LoVo (cell line): ENCODE measurements at regions not wholly inside any gene's neighbourhood (a gene's known extent, or its start where the extent isn't known, plus 50 kb on each side); places are given as distances from the start of the nearest gene placed in this dataset.

ENCODE experiments used
- DNase-seq: peaks from one replicate; pipeline ENCODE4 v3.0.0-alpha.2; 2016; ENCODE audit warnings: low spot score

GRCh38 chr2:120866071-120866470, 130.4 kb downstream of the GLI2 start:
- no peak for DNase-seq

DNA sequence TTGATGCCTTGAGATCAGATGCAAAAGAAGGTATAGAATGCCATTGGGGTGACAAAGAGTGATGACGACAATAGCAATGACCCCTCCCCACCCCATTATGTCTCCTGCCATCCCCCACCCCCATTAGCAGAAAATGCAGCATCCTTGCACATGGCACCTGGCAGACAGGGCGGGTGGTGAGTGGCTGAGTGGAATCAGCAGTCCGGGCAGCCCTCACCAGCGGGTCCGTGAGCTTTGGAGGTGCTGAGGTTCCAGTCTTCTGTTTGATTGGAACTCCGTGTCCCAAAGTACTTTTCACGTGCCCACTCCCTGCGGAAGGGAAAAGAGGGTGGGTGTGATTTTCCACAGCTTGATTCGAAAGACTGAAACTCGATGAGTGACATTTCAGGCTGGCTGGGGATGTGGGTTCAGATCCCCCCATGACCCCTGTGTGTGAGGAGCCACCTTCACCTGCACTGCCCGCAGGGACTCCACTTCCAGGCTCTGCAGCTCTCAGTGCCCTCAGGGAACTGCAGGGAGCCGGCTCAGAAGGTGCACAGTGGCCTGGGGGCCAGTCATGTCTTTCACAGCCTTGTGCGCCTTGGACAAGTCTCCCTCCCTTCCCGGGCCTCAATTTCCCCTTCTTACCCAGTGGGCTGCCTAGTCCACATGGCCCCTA, 130.9 kb downstream of the GLI2 start:
- no peak for DNase-seq

- DNase-seq, result no peak
Observed at GRCh38 chr2:120867290-120868241, 131.9 kb downstream of the GLI2 start.

DNA sequence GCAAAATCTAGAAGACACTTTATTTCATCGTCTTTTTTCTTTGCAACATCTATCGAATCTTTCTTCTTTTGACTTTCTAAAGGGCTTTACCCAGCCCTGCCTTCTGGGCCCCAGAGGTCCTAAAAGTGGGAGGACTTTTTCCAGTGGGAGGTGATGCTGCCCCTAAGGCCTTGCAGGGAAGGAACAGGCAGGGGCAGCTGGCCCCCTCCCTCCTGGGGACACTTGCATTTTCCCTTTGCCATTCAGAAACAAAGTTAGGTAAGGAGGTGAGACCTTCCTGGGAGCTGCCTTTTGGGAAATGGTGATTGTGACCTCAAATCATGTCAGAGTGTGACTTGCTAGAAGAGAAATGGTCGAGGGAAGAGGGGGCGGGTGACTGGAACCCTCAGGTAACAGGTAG, 132.7 kb downstream of the GLI2 start:
- no peak for DNase-seq

GRCh38 chr2:120869036-120869729, 133.5 kb downstream of the GLI2 start:
- DNase-seq, result no peak

DNA sequence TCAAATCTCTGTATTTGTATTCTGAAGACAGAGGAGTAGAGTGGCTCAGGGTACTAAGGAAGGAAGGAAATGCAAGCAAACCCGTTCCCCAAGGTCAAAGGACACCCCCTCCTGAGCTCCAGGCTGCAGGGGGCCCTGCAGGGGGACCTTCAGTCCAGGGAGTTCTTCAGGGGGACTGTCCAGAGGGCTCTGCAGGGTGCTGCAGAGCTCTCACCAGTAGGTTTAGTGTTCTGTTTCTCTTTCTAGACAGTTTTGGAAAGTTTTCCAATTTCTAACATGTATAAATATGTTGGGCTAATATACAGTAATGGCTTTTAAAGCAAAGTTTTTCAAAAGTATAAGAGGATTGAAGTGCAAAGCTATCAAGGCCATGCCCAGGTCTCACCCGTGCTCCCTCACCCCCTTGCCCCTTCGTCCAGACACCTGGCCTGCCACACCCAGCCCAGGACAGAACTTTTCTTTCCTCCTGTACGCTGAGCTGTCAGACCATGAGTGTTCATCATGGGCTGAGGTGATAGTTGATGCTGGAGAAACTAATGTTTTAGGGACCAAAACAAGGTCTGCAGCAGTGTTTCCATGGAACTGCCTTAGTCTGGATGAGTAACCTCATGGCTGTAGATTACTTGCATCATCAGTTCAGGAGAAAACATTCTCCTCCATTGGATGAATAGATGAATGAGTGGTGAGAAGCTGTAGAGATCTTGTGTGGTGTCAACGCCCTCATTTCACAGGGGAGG, 134.2 kb downstream of the GLI2 start:
- DNase-seq, result no peak

GRCh38 chr2:120870467-120870788, 134.8 kb downstream of the GLI2 start:
- no peak for DNase-seq

GRCh38 chr2:120871016-120871635, 135.5 kb downstream of the GLI2 start:
- no peak for DNase-seq

DNA sequence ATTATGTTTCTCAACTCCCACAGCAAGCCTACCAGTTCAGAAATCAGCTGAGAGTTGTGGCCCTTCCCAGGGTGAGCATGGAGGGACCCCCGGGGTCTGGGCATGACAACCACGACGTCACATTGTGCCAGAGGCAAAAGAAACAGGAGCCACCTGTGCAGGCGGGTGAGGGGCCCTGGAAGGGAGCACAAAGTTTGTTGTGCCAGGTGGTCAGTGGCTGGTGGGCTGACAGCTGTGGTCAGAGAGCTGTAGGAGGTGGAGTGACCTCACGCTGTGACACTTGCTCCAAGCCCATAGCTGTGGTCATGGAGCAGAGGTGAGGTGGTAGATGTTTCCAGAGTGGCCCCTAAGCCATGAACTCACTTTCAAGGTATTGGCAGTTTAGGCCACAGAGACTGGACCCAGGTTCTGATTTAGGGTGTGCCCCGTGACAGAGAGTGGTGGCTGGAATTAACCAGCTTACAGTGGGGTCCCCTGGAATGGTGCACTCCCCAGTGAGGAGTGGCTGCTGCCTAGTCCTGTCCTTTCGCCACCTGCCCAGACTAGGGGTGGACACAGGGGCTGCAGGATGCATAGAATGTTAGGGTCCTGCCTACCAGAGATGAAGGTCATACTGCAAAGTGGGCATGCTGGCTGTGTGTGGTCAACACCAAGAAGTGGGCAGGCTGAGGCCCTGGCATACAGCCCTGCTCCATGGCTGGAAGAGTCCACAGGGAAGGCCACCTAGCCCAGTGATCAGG, 136.4 kb downstream of the GLI2 start:
- DNase-seq, result no peak

GRCh38 chr2:120873958-120874887, 138.6 kb downstream of the GLI2 start:
- DNase-seq, result no peak

- DNase-seq, result no peak
Observed at GRCh38 chr2:120874888-120875275, 139.2 kb downstream of the GLI2 start.

GRCh38 chr2:120875431-120875830, 139.8 kb downstream of the GLI2 start:
- DNase-seq, result no peak

DNA sequence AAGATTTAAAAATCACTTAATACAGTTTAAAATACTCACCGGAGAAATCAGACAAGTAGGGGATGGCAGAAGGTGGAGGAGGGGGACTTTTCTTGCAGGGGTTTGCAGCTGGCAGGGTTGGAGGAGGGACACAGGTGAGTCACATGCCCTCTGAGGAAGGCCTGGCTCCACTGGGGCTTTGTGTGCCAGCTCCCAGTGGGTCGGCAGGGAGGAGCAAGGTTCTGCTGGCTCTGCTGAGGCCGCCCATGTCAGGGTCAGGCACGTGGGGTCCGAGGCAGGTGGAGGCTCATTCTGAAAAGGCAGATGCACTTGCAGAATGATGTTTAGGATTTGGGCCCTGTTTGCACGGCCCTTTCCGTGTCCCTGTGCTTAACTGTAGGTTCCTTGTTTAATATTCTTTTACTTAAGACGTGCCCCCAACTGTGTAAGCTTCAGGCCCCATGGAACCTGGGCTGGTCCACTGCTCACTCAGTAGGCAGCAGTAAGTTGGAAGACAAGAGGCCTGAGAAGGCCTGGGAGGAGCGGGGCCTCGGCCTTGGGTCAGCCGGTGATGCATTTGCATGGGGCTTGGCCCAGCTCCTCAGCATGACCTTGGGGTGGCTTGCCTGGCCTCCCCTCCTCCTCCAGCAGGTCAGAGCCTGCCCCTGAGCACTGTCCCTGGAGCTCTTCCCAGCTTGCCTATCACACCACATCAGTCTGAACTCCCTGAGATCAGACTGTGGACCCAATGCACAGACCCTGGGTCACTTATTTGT, 141.0 kb downstream of the GLI2 start:
- no peak for DNase-seq

DNA sequence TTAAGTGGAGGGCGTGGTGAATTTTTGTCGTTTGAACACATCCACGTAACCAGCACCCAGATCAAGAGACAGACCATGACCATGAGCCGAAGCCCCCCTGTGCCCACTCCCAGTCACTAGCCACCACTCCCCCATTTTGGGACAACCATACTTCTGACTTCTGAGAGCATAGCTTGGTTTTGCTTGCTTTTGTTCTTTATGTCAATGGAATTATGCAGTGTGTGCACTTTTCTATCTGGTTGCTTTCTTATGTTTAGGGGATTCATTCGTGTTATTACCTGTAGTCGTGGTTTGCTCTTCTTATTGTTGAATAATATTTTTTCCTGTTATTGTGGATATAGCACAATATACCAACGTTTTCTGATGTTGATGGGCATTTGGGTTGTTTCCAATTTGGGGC, 141.7 kb downstream of the GLI2 start:
- DNase-seq, result no peak

DNA sequence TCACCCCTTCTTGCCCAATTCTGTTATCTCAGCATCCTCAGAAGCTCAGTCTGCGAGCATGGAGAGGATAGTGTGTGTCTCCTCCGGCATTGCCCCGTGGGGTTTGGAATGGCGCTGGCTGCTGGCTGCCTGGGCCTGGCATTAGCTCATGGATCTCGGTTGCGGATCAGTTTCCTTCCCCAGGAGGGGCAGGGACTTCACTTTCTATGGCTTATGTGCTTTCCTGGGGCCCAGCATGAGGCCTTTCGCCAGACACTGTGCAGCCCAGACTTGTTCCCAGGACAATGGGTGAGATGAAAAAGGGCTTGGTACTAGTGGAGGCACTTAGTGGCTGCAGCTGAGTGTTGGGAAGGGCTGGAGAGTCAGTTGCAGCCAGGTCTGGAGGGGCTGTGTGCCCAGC, 143.3 kb downstream of the GLI2 start:
- DNase-seq, result no peak

GRCh38 chr2:120879431-120880295, 144.0 kb downstream of the GLI2 start:
- DNase-seq, result no peak

DNA sequence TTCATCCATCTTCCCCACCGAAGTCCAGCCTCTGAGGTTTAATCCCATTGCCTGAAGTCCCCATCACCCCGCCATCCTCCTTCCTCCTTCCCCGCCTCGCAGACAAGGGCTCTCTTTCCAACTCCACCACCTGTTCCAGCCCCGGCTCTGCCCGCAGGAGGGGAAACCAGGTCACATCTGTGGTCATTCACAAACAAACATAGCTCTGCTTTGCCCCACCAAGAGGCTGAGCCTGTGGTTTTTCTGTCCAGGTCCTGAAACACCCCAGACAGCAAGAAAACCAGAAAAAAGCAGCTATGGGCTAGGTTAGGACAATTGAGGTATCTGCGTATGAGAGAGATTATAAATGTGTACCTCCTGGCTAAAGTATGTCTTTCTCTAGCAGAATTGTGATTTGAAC, 144.7 kb downstream of the GLI2 start:
- DNase-seq, result no peak
